ENCODE measurements at regions not wholly inside any gene's neighbourhood (a gene's known extent, or its start where the extent isn't known, plus 50 kb on each side); places are given as distances from the start of the nearest gene placed in this dataset.

DNA sequence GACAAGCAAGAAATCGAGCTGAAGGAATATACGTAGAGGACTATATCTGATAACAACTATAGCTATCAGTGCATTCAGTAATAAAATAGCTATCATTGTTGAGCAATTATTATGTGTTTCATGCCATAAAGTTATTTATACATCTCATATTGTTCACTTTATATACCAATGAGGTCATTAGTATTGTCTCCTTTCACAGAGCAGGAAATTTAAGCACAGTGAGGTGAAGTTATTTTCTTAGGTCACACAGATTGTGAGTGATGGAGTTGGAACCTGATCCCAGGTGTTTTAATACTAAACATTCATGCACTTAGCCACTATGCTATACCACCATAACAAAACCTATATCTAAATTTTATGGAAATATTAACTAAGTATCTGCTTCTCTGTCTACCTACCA lies 180.5 kb upstream of the DPYD start:
- ChIA-PET POLR2A (no interaction called here), CTCF (interaction anchor here (1.5 kb wide), 1 partner anchor 11 kb away, joined by 4 read pairs; no protein-coding TSS in a partner anchor)
- TF ChIP-seq, protein P1, sequence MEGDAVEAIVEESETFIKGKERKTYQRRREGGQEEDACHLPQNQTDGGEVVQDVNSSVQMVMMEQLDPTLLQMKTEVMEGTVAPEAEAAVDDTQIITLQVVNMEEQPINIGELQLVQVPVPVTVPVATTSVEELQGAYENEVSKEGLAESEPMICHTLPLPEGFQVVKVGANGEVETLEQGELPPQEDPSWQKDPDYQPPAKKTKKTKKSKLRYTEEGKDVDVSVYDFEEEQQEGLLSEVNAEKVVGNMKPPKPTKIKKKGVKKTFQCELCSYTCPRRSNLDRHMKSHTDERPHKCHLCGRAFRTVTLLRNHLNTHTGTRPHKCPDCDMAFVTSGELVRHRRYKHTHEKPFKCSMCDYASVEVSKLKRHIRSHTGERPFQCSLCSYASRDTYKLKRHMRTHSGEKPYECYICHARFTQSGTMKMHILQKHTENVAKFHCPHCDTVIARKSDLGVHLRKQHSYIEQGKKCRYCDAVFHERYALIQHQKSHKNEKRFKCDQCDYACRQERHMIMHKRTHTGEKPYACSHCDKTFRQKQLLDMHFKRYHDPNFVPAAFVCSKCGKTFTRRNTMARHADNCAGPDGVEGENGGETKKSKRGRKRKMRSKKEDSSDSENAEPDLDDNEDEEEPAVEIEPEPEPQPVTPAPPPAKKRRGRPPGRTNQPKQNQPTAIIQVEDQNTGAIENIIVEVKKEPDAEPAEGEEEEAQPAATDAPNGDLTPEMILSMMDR (IDR thresholded peaks at IDR 0.05; ENCODE audit: insufficient read depth, low read length, missing control alignments), result no peak
- H3K4me3 ChIP-seq (ENCODE audit: low read depth, low read length), result no peak overlapping the region
- no peak for DNase-seq (ENCODE audit: low read depth, low spot score)

DNA sequence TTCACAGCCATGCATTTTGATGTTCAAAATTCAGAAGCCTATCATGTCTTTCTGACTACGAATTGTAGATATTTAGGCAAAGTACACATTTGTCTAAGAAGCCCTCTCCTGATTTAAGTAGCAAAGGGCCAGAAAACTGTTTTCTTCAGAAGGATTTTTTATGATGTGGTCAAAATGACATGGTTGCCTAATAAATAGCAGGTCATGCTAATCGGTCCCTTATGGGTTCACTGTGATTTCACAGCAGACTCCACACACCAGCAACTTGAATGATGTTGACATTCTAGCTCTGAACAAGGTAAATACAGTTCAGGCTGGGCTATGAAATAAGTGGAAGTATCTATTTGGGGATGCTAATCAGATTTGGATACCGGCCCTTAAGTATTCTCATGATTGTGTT lies 178.7 kb upstream of the DPYD start:
- TF ChIP-seq, protein P1 (IDR thresholded peaks at IDR 0.05; ENCODE audit: insufficient read depth, low read length, missing control alignments), result no peak
- ChIA-PET POLR2A (no interaction called here), CTCF (interaction anchor here (1.8 kb wide), 1 partner anchor 9 kb away, joined by 4 read pairs; no protein-coding TSS in a partner anchor)
- DNase-seq (ENCODE audit: low read depth, low spot score), result no peak
- H3K4me3 ChIP-seq (ENCODE audit: low read depth, low read length), result no peak overlapping the region

GRCh38 chr1:98098473-98098872 lies 177.6 kb upstream of the DPYD start:
- TF ChIP-seq, protein P1 (IDR thresholded peaks at IDR 0.05; ENCODE audit: insufficient read depth, low read length, missing control alignments), result no peak
- POLR2A ChIA-PET, result no interaction called here
- no peak for DNase-seq (ENCODE audit: low read depth, low spot score)
- H3K4me3 ChIP-seq (ENCODE audit: low read depth, low read length), result no peak overlapping the region
- CTCF ChIA-PET, result no interaction called here

DNA sequence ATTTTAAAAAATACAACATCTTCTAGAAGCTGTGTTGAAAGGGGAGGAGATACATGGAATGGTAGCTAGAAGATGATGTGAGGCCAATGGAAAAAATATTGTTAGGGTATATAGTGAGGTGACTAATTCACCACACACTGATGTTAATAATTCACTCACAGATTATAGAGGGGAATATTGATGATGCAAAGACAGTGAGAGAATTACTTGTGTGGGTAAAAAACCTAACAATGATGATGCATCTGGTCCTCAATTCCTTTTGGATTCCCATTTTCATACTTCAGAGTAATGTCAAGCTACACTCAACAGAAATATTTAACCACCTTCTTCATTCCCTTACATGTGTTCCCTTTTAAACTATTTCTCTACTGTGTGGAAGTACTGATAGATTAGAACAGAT lies 169.5 kb upstream of the DPYD start:
- no peak for DNase-seq (ENCODE audit: low read depth, low spot score)
- ChIA-PET CTCF (interaction anchor here (0.9 to 1.4 kb wide), 4 partner anchors 10 to 378 kb away, joined by 3 to 4 read pairs (median 4); no protein-coding TSS in a partner anchor), POLR2A (no interaction called here)
- TF ChIP-seq, protein P1 (IDR thresholded peaks at IDR 0.05; ENCODE audit: insufficient read depth, low read length, missing control alignments), result no peak
- no peak overlapping the region for H3K4me3 ChIP-seq (ENCODE audit: low read depth, low read length)

DNA sequence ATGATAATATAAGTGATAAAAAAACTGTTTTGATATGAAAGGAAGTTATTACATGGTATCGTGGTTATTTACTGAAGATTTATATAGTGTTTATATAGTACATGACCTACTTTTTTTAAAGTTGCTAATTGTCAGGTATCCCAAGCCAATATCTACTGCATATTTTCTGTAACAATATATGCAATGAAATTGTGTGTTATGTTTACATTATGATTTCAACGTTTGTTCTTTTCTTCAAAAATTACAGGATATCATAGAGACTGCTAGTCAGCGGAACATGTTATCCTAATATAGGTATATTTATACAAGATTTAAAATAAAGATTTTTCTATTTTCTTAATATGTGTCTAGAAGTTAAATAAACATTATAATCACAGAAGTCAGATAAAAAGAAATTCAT lies 167.5 kb upstream of the DPYD start:
- ChIA-PET POLR2A (no interaction called here), CTCF (no interaction called here)
- H3K4me3 ChIP-seq (ENCODE audit: low read depth, low read length), result no peak overlapping the region
- TF ChIP-seq, protein P1 (IDR thresholded peaks at IDR 0.05; ENCODE audit: insufficient read depth, low read length, missing control alignments), result no peak
- DNase-seq (ENCODE audit: low read depth, low spot score), result no peak

DNA sequence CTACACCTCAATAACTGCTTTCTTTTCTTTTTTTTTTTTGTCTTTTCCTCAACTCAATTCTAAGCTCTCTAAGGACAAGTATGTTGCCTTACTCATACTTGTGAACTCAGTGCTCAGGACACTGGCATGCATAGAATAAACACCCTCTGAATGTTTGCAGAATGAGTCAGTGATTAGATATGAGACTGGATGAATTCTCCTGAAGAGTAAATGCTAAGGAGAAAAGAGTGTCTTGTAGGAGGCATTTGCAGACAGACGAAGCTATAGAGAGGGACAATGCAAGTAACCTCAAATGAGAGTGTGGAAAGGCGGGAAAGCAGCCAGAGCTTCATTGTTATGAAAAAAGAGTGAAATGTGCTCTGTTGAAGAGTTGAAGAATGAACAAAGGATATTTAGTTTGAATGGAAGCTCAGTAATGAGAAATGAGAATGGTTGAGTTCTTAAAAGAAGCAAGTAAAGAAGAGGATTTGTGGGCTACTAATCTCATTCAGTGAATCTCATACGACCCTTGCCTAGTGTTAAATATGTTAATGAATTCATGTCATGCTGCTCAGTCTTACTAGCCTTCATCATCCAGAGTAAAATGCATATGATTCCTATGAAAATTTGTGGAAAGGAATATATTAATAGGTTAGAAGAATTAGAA lies 166.1 kb upstream of the DPYD start:
- POLR2A ChIA-PET, result interaction anchor here (0.5 to 1.2 kb wide), 7 partner anchors 9 to 579 kb away, joined by 3 to 4 read pairs (median 3); no protein-coding TSS in a partner anchor
- CTCF ChIA-PET, result interaction anchor here (1.0 to 1.4 kb wide), 4 partner anchors 11 to 49 kb away, joined by 3 to 4 read pairs (median 4); no protein-coding TSS in a partner anchor
- H3K4me3 ChIP-seq (ENCODE audit: low read depth, low read length), result no peak overlapping the region
- TF ChIP-seq, protein P1 (IDR thresholded peaks at IDR 0.05; ENCODE audit: insufficient read depth, low read length, missing control alignments), result no peak
- DNase-seq (ENCODE audit: low read depth, low spot score), result peak; percentile 95
